ENCODE measurements at regions not wholly inside any gene's neighbourhood (a gene's known extent, or its start where the extent isn't known, plus 50 kb on each side); places are given as distances from the start of the nearest gene placed in this dataset.
"Not testable (repeated sequence)": the region's sequence is repeated elsewhere in the genome, so short reads cannot be mapped to it uniquely, and the experiment has no call there.

DNA sequence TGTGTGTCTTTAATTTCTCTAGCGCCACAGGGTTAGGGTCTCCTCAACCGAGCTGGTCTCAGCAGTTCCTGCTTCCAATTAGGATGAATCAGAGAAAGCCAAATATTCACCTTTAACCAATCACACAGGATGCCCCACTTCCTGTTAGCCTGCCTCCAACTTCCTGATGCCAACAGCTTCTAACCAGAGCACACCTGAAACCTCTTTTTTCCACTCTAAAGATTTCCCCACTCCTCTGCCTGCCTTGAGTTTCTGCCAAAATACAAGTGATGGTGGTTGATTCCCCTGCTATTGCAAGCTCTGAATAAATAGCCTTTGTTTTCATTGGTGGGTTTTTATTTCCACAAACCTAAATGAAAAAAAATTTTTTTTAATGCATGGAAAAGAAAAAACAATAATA, 144.7 kb upstream of the UST start:
- intact Hi-C loops (cut with DNase I): no loop called here
- DNase-seq (no peak), ATAC-seq (ENCODE audit: poor library complexity) (no peak)

DNA sequence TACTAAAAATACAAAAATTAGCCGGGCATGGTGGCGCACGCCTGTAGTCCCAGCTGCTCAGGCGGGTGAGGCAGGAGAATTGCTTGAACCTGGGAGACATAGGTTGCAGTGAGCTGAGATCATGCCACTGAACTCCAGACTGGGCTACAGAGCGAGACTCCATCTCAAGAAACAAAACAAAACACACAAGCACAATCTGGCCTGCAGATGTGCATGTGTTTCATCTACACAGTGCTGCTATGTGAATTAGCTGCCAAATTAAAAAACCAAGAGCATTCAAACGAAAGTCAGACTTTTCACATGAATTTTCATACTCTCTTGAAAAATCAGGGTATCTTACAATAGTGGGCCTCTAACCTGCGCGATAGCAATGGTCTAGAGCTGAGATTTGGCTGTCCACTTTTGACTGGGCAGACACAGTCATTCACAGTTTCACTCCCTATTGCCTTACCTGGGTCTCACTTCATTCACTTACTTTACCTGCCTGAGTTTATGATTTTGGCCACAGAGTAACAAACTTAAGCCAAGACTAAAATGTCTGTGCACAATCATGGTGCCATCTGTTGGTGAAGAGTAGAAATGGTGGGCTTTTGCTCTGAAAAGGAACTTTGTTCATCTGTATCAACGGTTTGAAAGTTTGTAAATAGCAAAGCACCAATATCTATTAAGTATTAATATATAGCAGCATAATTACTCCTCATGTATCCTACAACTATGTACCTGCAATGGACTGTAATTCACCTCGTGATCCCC, 138.5 kb upstream of the UST start:
- no peak for ATAC-seq (ENCODE audit: poor library complexity)
- no peak for DNase-seq
- intact Hi-C loops (cut with DNase I): no loop called here

DNA sequence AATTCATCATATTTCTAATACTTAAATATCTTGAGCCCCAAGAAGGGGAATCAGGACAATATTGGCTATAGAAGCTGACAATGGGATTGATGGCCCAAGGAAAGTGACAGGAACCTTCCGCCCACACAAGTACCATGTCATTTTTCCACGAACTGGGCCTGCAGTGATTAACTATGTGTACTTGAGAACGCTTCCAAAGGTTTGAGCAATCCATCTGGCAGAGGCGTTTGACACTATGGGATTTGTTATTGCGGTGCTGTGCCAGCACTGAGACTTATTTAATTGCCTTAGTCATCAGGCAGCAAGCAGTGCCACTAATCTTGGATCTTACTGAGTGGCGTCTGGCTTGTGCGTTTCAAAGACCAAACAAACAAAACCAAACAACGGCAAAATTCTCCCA, 135.6 kb upstream of the UST start:
- ATAC-seq (ENCODE audit: poor library complexity): peak; percentile 98
- peak; percentile 65 for DNase-seq
- intact Hi-C loops (cut with DNase I): no loop called here

DNA sequence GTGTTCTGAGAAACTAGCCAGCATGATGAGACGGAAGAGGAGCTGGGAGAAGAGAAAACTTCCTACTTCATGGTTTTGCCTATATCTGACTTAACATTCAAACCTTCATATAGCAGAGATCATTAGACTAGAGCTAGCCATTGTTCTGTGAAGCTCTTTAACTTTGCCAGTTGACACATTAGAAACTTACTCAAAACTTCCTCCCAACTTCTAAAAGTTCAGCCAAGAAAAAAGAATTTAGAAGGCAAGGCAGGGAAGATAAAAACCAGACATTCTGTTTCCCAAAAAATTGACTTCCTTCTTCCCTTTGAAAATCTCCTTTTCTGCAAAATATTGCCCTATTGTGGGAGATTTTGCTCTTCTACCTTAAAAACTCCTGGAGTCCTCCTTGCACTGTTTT, 134.8 kb upstream of the UST start:
- no peak for DNase-seq
- intact Hi-C loops (cut with DNase I): no loop called here
- peak; percentile 41 for ATAC-seq (ENCODE audit: poor library complexity)

DNA sequence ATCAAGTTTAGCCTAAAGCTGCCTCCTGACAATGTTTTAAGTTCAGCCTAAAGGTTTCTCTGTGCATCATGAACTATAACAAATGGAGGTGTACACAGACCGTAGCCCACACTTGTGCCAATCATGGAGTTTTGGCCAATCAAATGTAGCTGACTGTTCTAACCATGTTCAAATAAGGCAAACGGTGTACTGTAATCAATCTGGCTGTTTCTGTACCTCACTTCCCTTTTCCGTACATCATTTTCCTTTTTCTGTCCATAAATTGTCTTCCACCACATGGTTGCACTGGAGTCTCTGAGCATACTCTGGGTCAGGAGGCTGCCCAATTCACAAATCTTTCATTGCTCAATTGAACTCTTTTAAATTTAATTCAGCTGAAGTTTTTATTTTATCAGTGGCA, 132.2 kb upstream of the UST start:
- DNase-seq: no peak
- ATAC-seq (ENCODE audit: poor library complexity): no peak
- intact Hi-C loops (cut with DNase I): no loop called here

DNA sequence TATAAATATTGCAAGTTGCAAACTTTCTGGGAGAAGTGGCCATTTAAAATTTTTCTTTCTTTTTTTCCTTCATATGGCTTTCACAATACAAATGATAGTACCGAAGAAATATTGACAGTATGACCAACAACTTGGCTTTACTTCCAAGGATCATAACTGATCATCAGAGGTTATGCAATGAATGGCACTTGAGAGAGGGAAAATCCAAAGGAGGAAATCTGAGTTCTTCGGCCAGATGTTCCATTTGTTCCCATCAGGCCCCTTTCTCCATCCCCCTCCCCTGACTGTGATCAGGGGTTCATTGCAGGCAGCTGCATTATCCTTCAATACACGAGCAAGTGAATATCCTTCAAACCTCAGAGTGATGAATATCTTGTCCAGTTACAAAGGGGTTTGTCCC, 130.0 kb upstream of the UST start:
- no peak for DNase-seq
- ATAC-seq (ENCODE audit: poor library complexity): no peak
- intact Hi-C loops (cut with DNase I): no loop called here

DNA sequence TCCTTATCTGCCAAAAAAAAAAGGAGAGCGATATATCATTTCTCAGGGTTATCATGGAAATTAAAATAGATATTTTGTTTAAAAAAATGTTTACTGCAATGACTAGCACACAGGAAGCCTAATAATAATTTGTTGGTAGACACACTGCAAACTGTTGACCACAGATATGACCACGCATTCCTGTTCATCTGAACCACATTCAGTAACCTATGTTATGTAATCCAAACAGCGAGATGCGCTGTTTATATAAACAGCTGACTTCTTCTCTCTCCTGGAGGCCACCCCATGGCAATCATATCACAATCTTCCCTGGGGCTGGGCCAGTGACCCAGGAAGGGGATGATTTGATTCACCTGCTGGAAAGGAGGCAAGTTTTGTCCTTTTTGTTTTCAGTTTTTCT, 129.3 kb upstream of the UST start:
- no peak for ATAC-seq (ENCODE audit: poor library complexity)
- intact Hi-C loops (cut with DNase I): no loop called here
- DNase-seq: no peak

DNA sequence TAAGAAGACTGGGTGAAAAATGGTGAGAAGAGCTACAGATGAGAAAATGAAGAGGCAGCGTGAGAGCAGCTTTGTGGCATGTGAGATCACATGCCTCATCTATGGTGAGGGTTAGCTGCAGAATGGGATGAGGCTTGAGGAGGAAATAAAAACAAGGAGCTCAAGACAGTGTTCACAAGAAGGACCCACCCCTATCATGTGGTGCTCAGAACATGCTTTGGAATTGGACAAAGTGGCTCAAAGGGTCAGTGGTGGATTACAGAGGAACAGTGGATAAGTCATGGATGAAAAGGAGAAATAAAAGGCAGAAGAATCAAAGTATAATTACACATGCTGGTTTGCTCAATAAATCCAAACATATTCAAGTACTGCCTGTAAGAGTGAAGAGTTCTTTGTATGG, 126.9 kb upstream of the UST start:
- no peak for ATAC-seq (ENCODE audit: poor library complexity)
- intact Hi-C loops (cut with DNase I): no loop called here

DNA sequence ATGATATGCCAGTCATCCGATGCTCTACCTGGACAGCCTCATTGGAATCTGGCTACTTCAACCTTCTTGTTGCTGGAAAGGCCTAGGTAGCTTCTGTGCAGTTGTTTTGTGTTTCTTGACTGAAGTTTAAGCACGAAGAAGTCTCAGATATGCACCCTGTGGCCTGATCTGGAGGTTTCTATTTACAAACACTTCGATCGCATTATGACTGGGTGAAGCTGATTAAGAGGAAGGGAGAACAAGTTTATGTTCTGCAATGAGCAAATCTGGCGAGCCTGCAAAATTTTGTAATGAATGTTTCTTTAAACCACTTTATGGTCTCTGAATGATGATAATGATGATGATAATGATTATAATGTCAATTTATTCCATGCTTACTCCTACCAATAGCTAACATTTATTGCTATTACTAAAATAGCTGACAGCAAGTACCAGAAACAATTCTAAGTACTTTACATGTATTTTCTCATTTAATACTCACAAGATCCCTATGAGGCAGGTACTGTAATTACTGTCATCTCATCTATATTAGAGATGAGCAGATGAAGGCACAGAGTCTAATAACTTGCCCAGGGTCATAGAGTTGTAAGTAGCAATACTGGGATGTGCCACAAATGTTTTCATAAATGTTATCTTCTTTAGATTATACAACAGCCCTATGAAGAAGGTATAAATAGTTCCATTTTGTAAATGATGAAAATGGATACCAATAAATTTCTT, 126.1 kb upstream of the UST start:
- ATAC-seq (ENCODE audit: poor library complexity): no peak
- intact Hi-C loops (cut with DNase I): no loop called here

More for the DNA sequence above, 126.9 kb upstream of the UST start:
- DNase-seq: no peak

DNA sequence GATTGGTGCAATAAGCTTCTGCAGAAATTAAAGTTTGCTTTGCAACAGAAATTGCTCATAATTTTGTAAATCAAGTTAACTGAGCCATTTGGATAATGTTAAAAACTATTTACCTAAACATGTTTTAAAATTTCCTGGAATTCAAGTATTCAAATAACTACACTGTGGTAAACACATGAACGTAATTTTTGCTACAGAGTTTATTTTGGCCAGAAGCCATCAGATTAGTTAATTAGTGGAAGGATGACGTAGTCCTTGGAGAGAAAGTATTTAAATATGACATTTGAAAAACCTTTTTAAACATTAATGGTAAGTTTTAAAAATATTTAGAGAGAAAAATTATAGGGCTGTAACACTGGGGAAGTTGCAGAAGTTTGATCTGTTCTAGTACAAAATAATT, 121.2 kb upstream of the UST start:
- intact Hi-C loops (cut with DNase I): no loop called here
- ATAC-seq (ENCODE audit: poor library complexity) (no peak), DNase-seq (no peak)

More for the DNA sequence above, 126.1 kb upstream of the UST start:
- no peak for DNase-seq

DNA sequence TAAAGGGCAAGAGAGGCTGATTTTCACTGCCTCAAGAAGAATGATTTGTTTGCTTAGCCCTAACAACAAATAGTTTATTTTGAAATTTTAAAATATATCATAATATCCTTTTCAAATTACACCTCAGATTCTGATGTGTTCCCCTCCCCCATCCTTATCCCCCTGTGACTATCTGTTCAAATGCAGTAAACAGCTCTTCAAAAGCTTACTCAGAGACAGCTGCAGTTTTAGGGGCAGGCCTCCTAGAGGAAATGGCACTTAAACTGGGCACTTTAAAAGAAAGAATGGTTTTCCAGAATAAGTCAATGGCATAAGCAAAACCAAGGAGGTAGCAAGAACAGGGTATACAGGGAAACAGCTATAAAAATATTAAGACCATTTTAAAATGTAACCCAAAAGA, 118.6 kb upstream of the UST start:
- ATAC-seq (ENCODE audit: poor library complexity) (no peak), DNase-seq (no peak)
- intact Hi-C loops (cut with DNase I): no loop called here

DNA sequence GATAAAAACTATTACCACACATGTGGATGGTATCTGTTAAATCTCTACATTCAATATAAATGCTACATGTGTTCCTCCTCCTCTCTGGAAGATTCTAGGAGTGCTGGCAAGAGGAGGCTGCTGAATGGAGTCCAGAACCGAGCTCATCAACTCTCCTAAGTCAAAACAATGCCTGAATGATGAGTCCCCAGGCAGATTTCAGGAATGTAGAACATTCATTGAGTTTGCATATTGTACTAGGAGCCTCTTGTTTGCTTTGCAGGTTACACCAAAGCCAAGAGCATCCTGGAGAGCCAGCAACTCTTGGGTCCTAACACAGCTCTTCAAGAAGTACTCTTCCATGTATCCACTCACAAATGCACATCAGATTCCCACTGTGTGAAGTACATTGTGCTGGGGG, 117.6 kb upstream of the UST start:
- ATAC-seq (ENCODE audit: poor library complexity): no peak

DNA sequence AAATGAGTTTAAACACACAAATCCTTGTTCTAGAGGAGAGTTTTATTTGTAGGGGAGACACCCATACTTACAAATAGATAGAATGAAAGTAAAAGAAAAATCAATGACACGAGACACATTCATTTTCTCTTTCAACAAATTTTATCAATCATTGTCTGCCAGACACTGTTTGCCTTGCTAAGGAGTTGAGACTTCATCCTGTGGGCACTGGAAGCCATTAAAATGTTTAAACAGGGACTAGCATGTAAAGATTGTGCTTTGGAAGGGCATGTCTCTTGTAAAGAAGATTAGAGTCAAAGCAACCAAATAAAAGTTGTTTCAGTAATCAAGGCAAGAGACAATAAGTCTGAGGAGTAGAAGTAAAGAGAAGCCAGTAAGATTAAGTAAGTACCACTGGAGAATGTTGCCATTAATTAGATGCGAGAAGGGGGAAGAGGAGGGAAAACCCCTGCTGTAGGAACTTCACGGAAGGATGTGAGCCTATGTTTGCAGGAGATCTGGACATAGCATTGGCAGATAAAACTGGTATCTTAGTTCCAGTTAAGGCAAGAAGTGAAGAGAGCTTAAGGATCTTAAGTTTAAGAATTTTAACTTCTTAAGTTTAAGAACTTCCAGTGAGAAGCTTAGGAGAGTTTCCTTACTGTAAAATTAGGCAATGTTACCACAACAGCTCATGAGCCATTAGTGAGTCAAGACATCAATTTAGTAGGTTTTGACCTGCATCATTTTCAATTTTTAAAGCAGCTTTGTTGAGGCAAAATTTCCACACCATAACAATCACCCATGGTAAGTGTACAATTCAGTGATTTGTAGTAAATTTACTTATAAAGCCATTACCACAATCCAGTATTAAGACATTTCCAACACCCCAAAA, 117.0 kb upstream of the UST start:
- no peak for DNase-seq
- no peak for ATAC-seq (ENCODE audit: poor library complexity)
- intact Hi-C loops (cut with DNase I): no loop called here

More for the DNA sequence above, 117.6 kb upstream of the UST start:
- DNase-seq: no peak
- intact Hi-C loops (cut with DNase I): no loop called here

DNA sequence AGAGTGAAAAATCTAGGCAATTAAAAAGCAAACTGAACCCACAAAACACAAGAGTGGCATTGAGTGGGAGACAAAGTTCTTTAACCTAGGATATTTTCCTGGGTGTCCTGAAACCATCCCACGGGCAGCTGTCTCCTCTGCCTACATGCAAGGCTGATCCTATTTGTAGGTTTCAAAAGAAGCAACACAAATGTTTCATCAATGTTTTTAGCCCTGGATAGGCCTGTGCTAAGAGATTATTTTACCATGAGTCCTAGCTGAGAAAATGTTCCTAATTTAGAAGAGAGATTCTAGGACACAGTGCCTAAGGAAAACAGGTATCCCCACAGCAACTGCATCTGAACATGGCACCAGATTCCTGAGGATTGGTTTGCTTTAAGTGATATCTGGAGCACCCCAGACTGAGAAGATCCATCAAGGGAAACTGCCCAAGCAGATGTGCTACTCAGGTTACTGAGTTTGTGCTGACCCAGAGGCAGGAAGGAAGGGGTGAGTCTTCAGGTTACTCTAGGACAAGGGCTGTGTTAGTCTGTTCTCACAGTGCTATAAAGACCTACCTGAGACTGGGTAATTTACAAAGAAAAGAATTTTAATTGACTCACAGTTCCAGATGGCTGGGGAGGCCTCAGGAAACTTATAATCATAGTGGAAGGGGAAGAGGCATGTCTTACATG, 111.6 kb upstream of the UST start:
- no peak for ATAC-seq (ENCODE audit: poor library complexity)
- intact Hi-C loops (cut with DNase I): no loop called here
- no peak for DNase-seq

DNA sequence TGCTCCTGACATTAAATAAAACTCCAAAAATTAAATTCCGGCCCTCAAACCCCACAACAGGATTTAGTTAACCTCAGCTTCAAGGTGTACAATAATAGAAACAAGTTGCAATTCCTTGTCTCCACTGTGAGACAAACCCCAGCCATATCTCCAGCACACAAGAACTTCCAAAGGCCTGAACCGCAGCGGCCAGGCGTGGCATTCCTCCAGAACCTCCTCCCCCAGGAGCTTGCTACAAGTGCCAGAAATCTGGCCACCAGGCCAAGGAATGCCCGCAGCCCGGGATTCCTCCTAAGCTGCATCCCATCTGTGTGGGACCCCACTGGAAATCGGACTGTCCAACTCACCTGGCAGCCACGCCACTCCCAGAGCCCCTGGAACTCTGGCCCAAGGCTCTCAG, 105.0 kb upstream of the UST start:
- intact Hi-C loops (cut with DNase I); ATAC-seq (ENCODE audit: poor library complexity): not testable (repeated sequence)
- peak; percentile 65 for DNase-seq

DNA sequence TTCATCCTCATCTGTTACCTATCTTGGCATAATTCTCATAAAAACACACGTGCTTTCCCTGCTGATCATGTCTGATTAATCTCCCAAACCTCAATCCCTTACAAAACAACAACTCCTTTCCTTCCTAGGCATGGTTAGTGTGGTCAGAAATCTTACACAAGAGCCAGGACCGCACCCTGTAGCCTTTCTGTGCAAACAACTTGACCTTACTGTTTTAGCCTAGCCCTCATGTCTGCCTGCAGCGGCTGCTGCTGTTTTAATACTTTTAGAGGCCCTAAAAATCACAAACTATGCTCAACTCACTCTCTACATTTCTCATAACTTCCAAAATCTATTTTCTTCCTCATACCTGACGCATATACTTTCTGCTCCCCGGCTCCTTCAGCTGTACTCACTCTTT, 103.6 kb upstream of the UST start:
- intact Hi-C loops (cut with DNase I); ATAC-seq (ENCODE audit: poor library complexity): not testable (repeated sequence)

DNA sequence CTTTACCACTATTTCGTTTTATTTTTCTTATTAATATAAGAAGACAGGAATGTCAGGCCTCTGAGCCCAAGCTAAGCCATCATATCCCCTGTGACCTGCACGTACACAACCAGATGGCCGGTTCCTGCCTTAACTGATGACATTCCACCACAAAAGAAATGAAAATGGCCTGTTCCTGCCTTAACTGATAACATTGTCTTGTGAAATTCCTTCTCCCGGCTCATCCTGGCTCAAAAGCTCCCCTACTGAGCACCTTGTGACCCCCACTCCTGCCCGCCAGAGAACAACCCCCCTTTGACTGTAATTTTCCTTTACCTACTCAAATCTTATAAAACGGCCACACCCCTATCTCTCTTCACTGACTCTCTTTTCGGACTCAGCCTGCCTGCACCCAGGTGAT, 101.8 kb upstream of the UST start:
- ATAC-seq (ENCODE audit: poor library complexity); DNase-seq; intact Hi-C loops (cut with DNase I): not testable (repeated sequence)

More for the DNA sequence above, 103.6 kb upstream of the UST start:
- not testable (repeated sequence) for DNase-seq

DNA sequence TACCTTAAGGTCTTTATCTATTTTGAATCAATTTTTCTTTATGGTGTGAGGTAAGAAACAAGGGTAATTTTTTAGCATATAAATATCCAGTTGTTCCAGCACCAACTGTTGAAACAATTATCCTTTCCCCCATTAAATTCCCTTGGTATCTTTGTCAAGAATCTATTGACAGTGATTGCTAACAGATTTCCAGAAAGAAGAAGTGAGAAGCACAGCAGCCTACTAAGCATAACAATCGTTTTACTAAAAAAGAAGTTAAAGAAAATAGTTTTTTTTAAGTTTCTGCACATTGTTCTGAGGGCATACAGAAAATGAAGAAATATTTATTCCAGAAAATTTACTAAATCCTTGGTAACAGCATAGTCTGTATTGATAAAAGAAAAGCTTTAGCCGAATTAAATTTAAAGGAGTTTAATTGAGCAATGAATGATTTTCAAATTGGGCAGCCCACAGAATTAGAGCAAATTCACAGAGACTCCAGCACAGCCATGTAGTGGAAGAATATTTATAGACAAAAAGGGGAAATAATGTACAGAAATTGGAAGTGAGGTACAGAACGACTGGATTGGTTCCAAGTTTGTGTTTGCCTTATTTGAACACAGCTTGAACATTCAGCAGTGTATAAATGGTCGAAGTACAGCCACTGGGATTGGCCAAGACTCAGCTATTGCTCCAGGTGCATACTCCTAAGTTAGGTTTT, 97.9 kb upstream of the UST start:
- DNase-seq (no peak), ATAC-seq (ENCODE audit: poor library complexity) (no peak)
- intact Hi-C loops (cut with DNase I): no loop called here

Measured in Right ventricle myocardium superior (tissue), 1 donor.